IMR-90 (cell line): ENCODE measurements at regions not wholly inside any gene's neighbourhood (a gene's known extent, or its start where the extent isn't known, plus 50 kb on each side); places are given as distances from the start of the nearest gene placed in this dataset.

ENCODE experiments used
- ATAC-seq: fragments of 200-7000 bp; cut with Tn5 transposase; 2 replicates; pipeline ENCODE4 v1.9.1; 2020; ENCODE audit warnings: low read depth, mild to moderate bottlenecking, moderate library complexity
- BruUV-seq: library from RNA; stranded (reverse); fragments of 400-500 nt; replicated peaks from 2 replicates; lab custom pipeline; 2021; lab: Mats Ljungman, UMichigan
- CTCF ChIA-PET: fragments of 300-600 bp; formaldehyde crosslinking; extraction: SDS; loops from one replicate; lab custom pipeline; 2021; ENCODE audit warnings: antibody characterized with exemption; lab: Yijun Ruan, JAX
- POLR2A ChIA-PET: fragments of 300-600 bp; sonication (Branson Sonifier 250); formaldehyde crosslinking; loops from one replicate; lab custom pipeline; 2022; ENCODE audit warnings: antibody characterized with exemption; ENCODE audit not compliant: unreplicated experiment; lab: Charles Lee
- DNase-seq: peaks from one replicate; pipeline ENCODE4 v3.0.0; 2013
- H2AFZ ChIP-seq: replicated peaks from 2 replicates; pipeline ENCODE3; 2013; ENCODE audit warnings: low read length, mild to moderate bottlenecking; ENCODE audit not compliant: poor library complexity
- H2AK5ac ChIP-seq: 2 replicates; pipeline ENCODE4 v1.6.1; 2013; ENCODE audit warnings: low read depth, low read length, inconsistent platforms
- H2AK9ac ChIP-seq: replicated peaks from 2 replicates; pipeline ENCODE3; 2013; ENCODE audit warnings: mild to moderate bottlenecking, low read depth, low read length, moderate library complexity; ENCODE audit not compliant: poor library complexity
- H2BK120ac ChIP-seq: 2 replicates; pipeline ENCODE4 v1.6.1; 2013; ENCODE audit warnings: low read depth, low read length, inconsistent platforms
- H2BK15ac ChIP-seq: 3 replicates; pipeline ENCODE4 v1.6.1; 2013; ENCODE audit warnings: low read depth, low read length, inconsistent platforms
- H2BK20ac ChIP-seq: 2 replicates; pipeline ENCODE4 v1.6.1; 2013; ENCODE audit warnings: low read depth, mild to moderate bottlenecking, inconsistent platforms, low read length, moderate library complexity
- H2BK5ac ChIP-seq: 2 replicates; pipeline ENCODE4 v1.6.1; 2013; ENCODE audit warnings: mild to moderate bottlenecking, low read depth, low read length, inconsistent platforms; ENCODE audit not compliant: poor library complexity, severe bottlenecking
- H3K14ac ChIP-seq: replicated peaks from 2 replicates; pipeline ENCODE4 v1.6.1; 2013; ENCODE audit warnings: low read depth, low read length, inconsistent platforms
- H3K18ac ChIP-seq: 2 replicates; pipeline ENCODE4 v1.6.1; 2013; ENCODE audit warnings: low read depth, low read length, control low read depth
- H3K23ac ChIP-seq: 2 replicates; pipeline ENCODE4 v1.6.1; 2013; ENCODE audit warnings: low read depth, low read length, inconsistent platforms
- H3K27ac ChIP-seq: 2 replicates; pipeline ENCODE4 v1.5.1; 2013; ENCODE audit warnings: mild to moderate bottlenecking, control low read depth, low read length; ENCODE audit not compliant: insufficient read depth
- H3K27me3 ChIP-seq: 2 replicates; pipeline ENCODE4 v1.6.1; 2013; ENCODE audit warnings: low read length; ENCODE audit not compliant: control insufficient read depth, insufficient read depth
- H3K36me3 ChIP-seq: 2 replicates; pipeline ENCODE4 v1.6.1; 2013; ENCODE audit warnings: low read length, mixed read lengths; ENCODE audit not compliant: control insufficient read depth, insufficient read depth
- H3K4ac ChIP-seq: 2 replicates; pipeline ENCODE4 v1.6.1; 2013; ENCODE audit warnings: low read depth, low read length, inconsistent platforms
- H3K4me1 ChIP-seq: 2 replicates; pipeline ENCODE4 v1.6.1; 2013; ENCODE audit warnings: low read length, mixed read lengths; ENCODE audit not compliant: control insufficient read depth, insufficient read depth
- H3K4me2 ChIP-seq: 2 replicates; pipeline ENCODE4 v1.6.1; 2013; ENCODE audit warnings: low read depth, mild to moderate bottlenecking, control low read depth, low read length, moderate library complexity
- H3K4me3 ChIP-seq: 2 replicates; pipeline ENCODE4 v1.5.1; 2013; ENCODE audit warnings: low read depth, mild to moderate bottlenecking, control low read depth, low read length, moderate library complexity; ENCODE audit not compliant: insufficient read depth
- H3K56ac ChIP-seq: 2 replicates; pipeline ENCODE4 v1.6.1; 2013; ENCODE audit warnings: low read length, inconsistent platforms; ENCODE audit not compliant: insufficient read depth; ENCODE audit errors: extremely low read depth
- H3K79me1 ChIP-seq, 2 experiments: 2 replicates each; pipeline ENCODE4 v1.6.1; 2013; ENCODE audit warnings: low read length in 2 of 2, inconsistent platforms in 1 of 2, low read depth in 1 of 2
- H3K9ac ChIP-seq: 2 replicates; pipeline ENCODE4 v1.6.1; 2013; ENCODE audit warnings: low read depth, low read length, control low read depth
- H3K9me1 ChIP-seq: 2 replicates; pipeline ENCODE4 v1.6.1; 2013; ENCODE audit warnings: low read length, inconsistent platforms; ENCODE audit not compliant: insufficient read depth
- H3K9me3 ChIP-seq: 2 replicates; pipeline ENCODE4 v1.6.1; 2013; ENCODE audit warnings: low read length; ENCODE audit not compliant: control insufficient read depth, insufficient read depth
- H4K20me1 ChIP-seq: 2 replicates; pipeline ENCODE4 v1.6.1; 2013; ENCODE audit warnings: low read length, inconsistent platforms; ENCODE audit not compliant: insufficient read depth
- H4K5ac ChIP-seq: 2 replicates; pipeline ENCODE4 v1.6.1; 2013; ENCODE audit warnings: mild to moderate bottlenecking, low read depth, low read length, control low read depth
- H4K8ac ChIP-seq, 2 experiments: 2 replicates each; pipeline ENCODE4 v1.6.1; 2013; ENCODE audit warnings: low read depth in 2 of 2, low read length in 2 of 2, control low read depth in 1 of 2, inconsistent platforms in 1 of 2
- H4K91ac ChIP-seq: 2 replicates; pipeline ENCODE4 v1.6.1; 2013; ENCODE audit warnings: low read depth, low read length, inconsistent platforms; ENCODE audit not compliant: insufficient read depth
- BHLHE40 ChIP-seq: fragments of 150-350 bp; IDR thresholded peaks from 2 replicates; pipeline ENCODE4 v1.6.1; 2016; ENCODE audit warnings: mild to moderate bottlenecking, low read depth, low read length
- CEBPB ChIP-seq: IDR thresholded peaks from 2 replicates; pipeline ENCODE4 v1.6.1; 2012; ENCODE audit warnings: low read depth, low read length, improper control_type of control experiment
- CHD1 ChIP-seq: IDR thresholded peaks from 2 replicates; pipeline ENCODE4 v1.6.1; 2012; ENCODE audit warnings: low read depth, low read length, improper control_type of control experiment
- FOS ChIP-seq: fragments of 150-350 bp; IDR thresholded peaks from 2 replicates; pipeline ENCODE4 v1.6.1; 2016; ENCODE audit warnings: low read depth, low read length
- MXI1 ChIP-seq: IDR thresholded peaks from 2 replicates; pipeline ENCODE4 v1.6.1; 2012; ENCODE audit warnings: low read depth, mild to moderate bottlenecking, low read length, moderate library complexity, borderline replicate concordance
- POLR2A ChIP-seq: IDR thresholded peaks from 2 replicates; pipeline ENCODE4 v1.6.1; 2012; ENCODE audit warnings: mild to moderate bottlenecking, low read depth, low read length
- RAD21 ChIP-seq: IDR thresholded peaks from 2 replicates; pipeline ENCODE4 v1.6.1; 2012; ENCODE audit warnings: low read length, improper control_type of control experiment
- RCOR1 ChIP-seq: IDR thresholded peaks from 2 replicates; pipeline ENCODE4 v1.6.1; 2012; ENCODE audit warnings: mild to moderate bottlenecking, low read length, improper control_type of control experiment; ENCODE audit not compliant: insufficient replicate concordance
- USF2 ChIP-seq: fragments of 150-350 bp; IDR thresholded peaks from 2 replicates; pipeline ENCODE4 v1.6.1; 2017; ENCODE audit warnings: mild to moderate bottlenecking, antibody characterized with exemption, low read length, low read depth
- dilution Hi-C: fragments of 300-500 bp; cut with HindIII; formaldehyde crosslinking; loops from one replicate; pipeline ENCODE4 v1.14.3; 2018; ENCODE audit warnings: low sequenced_read_pairs; ENCODE audit not compliant: unreplicated experiment
- in situ Hi-C: fragments of 300-500 bp; cut with MboI; formaldehyde crosslinking; loops from 3 replicates; pipeline ENCODE4 v1.14.3; 2019; ENCODE audit warnings: low sequenced_read_pairs, inconsistent platforms, mixed read lengths
- intact Hi-C: fragments of 100-400 bp; cut with micrococcal nuclease; formaldehyde crosslinking; loops from 2 replicates; pipeline ENCODE4 v1.10.0; 2022

DNA sequence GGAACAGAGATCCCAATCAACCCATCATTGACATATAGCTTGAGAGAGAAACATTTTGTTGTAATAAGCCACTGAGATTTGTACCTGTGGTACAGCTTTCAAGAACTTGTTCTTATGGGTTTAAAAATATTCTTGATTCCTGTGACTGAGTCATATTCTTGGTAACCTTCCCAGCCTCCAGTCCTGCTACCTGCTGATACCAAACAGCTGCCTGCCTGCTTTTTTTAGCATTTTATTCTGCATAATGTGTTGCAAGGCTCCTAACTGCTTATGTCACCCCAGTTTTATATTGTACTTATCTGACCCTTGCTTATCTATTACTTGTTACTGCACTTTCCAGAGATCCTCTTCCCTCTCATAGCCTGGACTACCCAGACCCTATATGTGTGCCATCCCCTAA, 349.3 kb upstream of the SOX2 start:
- Histone ChIP-seq H4K8ac (no peak overlapping the region), H4K5ac (no peak overlapping the region), H3K4me2 (no peak overlapping the region), H2BK120ac (no peak overlapping the region), H3K27ac (no peak overlapping the region), H3K23ac (no peak overlapping the region), H4K20me1 (no peaks in the 10 kb centered on the region), H2BK5ac (no peak overlapping the region), H2AFZ (no peak overlapping the region), H3K36me3 (no peaks in the 10 kb centered on the region), H2BK20ac (no peak overlapping the region), H3K4me1 (no peaks in the 10 kb centered on the region), H2AK5ac (no peak overlapping the region), H3K18ac (no peak overlapping the region), H2BK15ac (no peak overlapping the region), H3K4ac (no peak overlapping the region), H3K14ac (no peak overlapping the region), H3K9me1 (no peaks in the 10 kb centered on the region), H3K9me3 (peaks cover 8% of the 10 kb centered on the region), H3K27me3 (no peaks in the 10 kb centered on the region), H3K9ac (no peak overlapping the region), H2AK9ac (no peak overlapping the region), H4K91ac (no peak overlapping the region), H3K79me1 (no peaks in the 10 kb centered on the region), H3K4me3 (no peak overlapping the region), H3K56ac (no peak overlapping the region)
- no TSS peak for BruUV-seq
- in situ Hi-C loops (no loop called here), dilution Hi-C loops (no loop called here), intact Hi-C loops (no loop called here)
- ChIA-PET POLR2A (no interaction called here), CTCF (no interaction called here)
- no peak for TF ChIP-seq RCOR1
- TF ChIP-seq MXI1, result no peak
- TF ChIP-seq RAD21, result no peak
- TF ChIP-seq CEBPB, result no peak
- TF ChIP-seq POLR2A, result no peak
- no peak for TF ChIP-seq BHLHE40
- TF ChIP-seq FOS, result no peak
- no peak for TF ChIP-seq USF2
- no peak for TF ChIP-seq CHD1
- no peak for ATAC-seq
- DNase-seq, result no peak
